ENCODE measurements at regions not wholly inside any gene's neighbourhood (a gene's known extent, or its start where the extent isn't known, plus 50 kb on each side); places are given as distances from the start of the nearest gene placed in this dataset.

GRCh38 chr18:10138719-10139118, 224.9 kb downstream of the VAPA start:
- TF ChIP-seq CTCF (IDR thresholded peaks at IDR 0.05; ENCODE audit: low read length) (no peak), EZH2 (optimal IDR thresholded peaks at IDR 0.05; ENCODE audit: low read depth, low read length) (no peak), EZH2phosphoT487 (IDR thresholded peaks at IDR 0.05; ENCODE audit: low read length) (no peak)

Data from MM.1S (cell line).